Loucy (cell line): ENCODE measurements at regions not wholly inside any gene's neighbourhood (a gene's known extent, or its start where the extent isn't known, plus 50 kb on each side); places are given as distances from the start of the nearest gene placed in this dataset.

Experiments
- EZH2phosphoT487 ChIP-seq: fragments of 200-600 bp; IDR thresholded peaks from 2 replicates; pipeline ENCODE4 v1.6.1; 2018; ENCODE audit warnings: antibody characterized with exemption, mild to moderate bottlenecking, moderate library complexity, borderline replicate concordance
- TF ChIP-seq, protein P1 (sequence below): fragments of 200-600 bp; sonication (generic); conservative IDR thresholded peaks from 2 replicates; pipeline ENCODE4 v1.5.1; 2014; ENCODE audit warnings: mild to moderate bottlenecking, antibody characterized with exemption, low read length

DNA sequence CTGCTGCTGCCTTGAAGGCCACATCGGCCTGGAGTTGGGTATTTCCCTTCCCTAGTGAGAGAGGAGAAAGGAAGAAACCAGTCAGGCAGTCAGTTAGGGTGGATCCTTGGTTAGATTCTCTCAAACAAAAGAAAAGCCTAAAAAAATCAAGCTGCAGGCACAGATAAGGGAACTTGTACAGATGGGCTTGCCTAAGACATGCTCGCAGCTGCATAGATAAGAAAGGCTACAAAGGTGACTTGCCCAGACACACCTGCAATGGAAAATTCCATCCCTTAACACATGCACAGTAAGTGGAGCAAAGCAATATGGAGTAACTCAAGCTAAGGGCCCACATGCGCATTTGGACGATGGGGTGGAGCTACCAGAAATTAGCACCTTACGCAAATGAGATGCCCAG, 199.7 kb upstream of the ARPP21 start:
- TF ChIP-seq EZH2phosphoT487 = no peak
- TF ChIP-seq, protein P1, sequence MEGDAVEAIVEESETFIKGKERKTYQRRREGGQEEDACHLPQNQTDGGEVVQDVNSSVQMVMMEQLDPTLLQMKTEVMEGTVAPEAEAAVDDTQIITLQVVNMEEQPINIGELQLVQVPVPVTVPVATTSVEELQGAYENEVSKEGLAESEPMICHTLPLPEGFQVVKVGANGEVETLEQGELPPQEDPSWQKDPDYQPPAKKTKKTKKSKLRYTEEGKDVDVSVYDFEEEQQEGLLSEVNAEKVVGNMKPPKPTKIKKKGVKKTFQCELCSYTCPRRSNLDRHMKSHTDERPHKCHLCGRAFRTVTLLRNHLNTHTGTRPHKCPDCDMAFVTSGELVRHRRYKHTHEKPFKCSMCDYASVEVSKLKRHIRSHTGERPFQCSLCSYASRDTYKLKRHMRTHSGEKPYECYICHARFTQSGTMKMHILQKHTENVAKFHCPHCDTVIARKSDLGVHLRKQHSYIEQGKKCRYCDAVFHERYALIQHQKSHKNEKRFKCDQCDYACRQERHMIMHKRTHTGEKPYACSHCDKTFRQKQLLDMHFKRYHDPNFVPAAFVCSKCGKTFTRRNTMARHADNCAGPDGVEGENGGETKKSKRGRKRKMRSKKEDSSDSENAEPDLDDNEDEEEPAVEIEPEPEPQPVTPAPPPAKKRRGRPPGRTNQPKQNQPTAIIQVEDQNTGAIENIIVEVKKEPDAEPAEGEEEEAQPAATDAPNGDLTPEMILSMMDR = no peak
